ENCODE measurements at regions not wholly inside any gene's neighbourhood (a gene's known extent, or its start where the extent isn't known, plus 50 kb on each side); places are given as distances from the start of the nearest gene placed in this dataset.

- Histone ChIP-seq H3K4me3 (ENCODE audit: low read depth, low read length) (no peak overlapping the region), H3K36me3 (peaks cover 10% of the 10 kb centered on the region), H3K27me3 (ENCODE audit: insufficient read depth, low read depth, severe bottlenecking) (no peaks in the 10 kb centered on the region), H3K27ac (peak overlapping the region; percentile 56), H3K9me3 (ENCODE audit: severe bottlenecking) (peaks cover 21% of the 10 kb centered on the region)
- DNase-seq = no peak
- no peak for TF ChIP-seq CTCF (IDR thresholded peaks at IDR 0.05; ENCODE audit: low read depth, low read length)
Measured at GRCh38 chr17:74113326-74113725, 90.2 kb upstream of the RPL38 start.

GRCh38 chr17:74113952-74114351 lies 89.5 kb upstream of the RPL38 start:
- H3K27me3 ChIP-seq (ENCODE audit: insufficient read depth, low read depth, severe bottlenecking) = no peaks in the 10 kb centered on the region
- peaks cover 10% of the 10 kb centered on the region for H3K36me3 ChIP-seq
- H3K27ac ChIP-seq = peak overlapping the region; percentile 56
- no peak overlapping the region for H3K4me3 ChIP-seq (ENCODE audit: low read depth, low read length)
- H3K9me3 ChIP-seq (ENCODE audit: severe bottlenecking) = peaks cover 21% of the 10 kb centered on the region
- no peak for TF ChIP-seq CTCF (IDR thresholded peaks at IDR 0.05; ENCODE audit: low read depth, low read length)
- DNase-seq = no peak

- no peak for DNase-seq
- H3K36me3 ChIP-seq = peaks cover 10% of the 10 kb centered on the region
- H3K9me3 ChIP-seq (ENCODE audit: severe bottlenecking) = peaks cover 21% of the 10 kb centered on the region
- peak overlapping the region; percentile 6; the same call in 1 of the 2 replicates for H3K27ac ChIP-seq
- H3K27me3 ChIP-seq (ENCODE audit: insufficient read depth, low read depth, severe bottlenecking) = no peaks in the 10 kb centered on the region
- TF ChIP-seq CTCF (IDR thresholded peaks at IDR 0.05; ENCODE audit: low read depth, low read length) = no peak
- H3K4me3 ChIP-seq (ENCODE audit: low read depth, low read length) = no peak overlapping the region
Measured at GRCh38 chr17:74114881-74115470, 88.5 kb upstream of the RPL38 start.

GRCh38 chr17:74115586-74115985 lies 87.9 kb upstream of the RPL38 start:
- Histone ChIP-seq H3K27ac (peak overlapping the region; percentile 3; the same call in 1 of the 2 replicates), H3K27me3 (ENCODE audit: insufficient read depth, low read depth, severe bottlenecking) (no peaks in the 10 kb centered on the region), H3K9me3 (ENCODE audit: severe bottlenecking) (peaks cover 21% of the 10 kb centered on the region), H3K36me3 (peaks cover 10% of the 10 kb centered on the region), H3K4me3 (ENCODE audit: low read depth, low read length) (no peak overlapping the region)
- no peak for TF ChIP-seq CTCF (IDR thresholded peaks at IDR 0.05; ENCODE audit: low read depth, low read length)
- no peak for DNase-seq

GRCh38 chr17:74116087-74116717 lies 87.3 kb upstream of the RPL38 start:
- no peak for TF ChIP-seq CTCF (IDR thresholded peaks at IDR 0.05; ENCODE audit: low read depth, low read length)
- H3K36me3 ChIP-seq = peaks cover 6% of the 10 kb centered on the region
- no peaks in the 10 kb centered on the region for H3K27me3 ChIP-seq (ENCODE audit: insufficient read depth, low read depth, severe bottlenecking)
- peak overlapping the region; percentile 28 for H3K27ac ChIP-seq
- peaks cover 20% of the 10 kb centered on the region for H3K9me3 ChIP-seq (ENCODE audit: severe bottlenecking)
- peak; percentile 89 for DNase-seq
- H3K4me3 ChIP-seq (ENCODE audit: low read depth, low read length) = no peak overlapping the region
